A549 (cell line): ENCODE measurements at regions not wholly inside any gene's neighbourhood (a gene's known extent, or its start where the extent isn't known, plus 50 kb on each side); places are given as distances from the start of the nearest gene placed in this dataset.

Experiments
- CHD4 ChIP-seq: fragments of 200-600 bp; sonication (generic); IDR thresholded peaks from 2 replicates; pipeline ENCODE4 v1.6.1; 2016; ENCODE audit warnings: antibody characterized with exemption, mild to moderate bottlenecking, borderline replicate concordance
- CTCF ChIP-seq: fragments of >200 bp; sonication (Bioruptor Twin); formaldehyde crosslinking; IDR thresholded peaks from 3 replicates; pipeline ENCODE4 v1.5.1; 2016
- EHF ChIP-seq: fragments of 250-450 bp; sonication (Bioruptor Pico); IDR thresholded peaks from 2 replicates; pipeline ENCODE4 v1.5.0; 2020; ENCODE audit warnings: mild to moderate bottlenecking
- ESRRA ChIP-seq: fragments of 150-350 bp; IDR thresholded peaks from 2 replicates; pipeline ENCODE4 v1.6.1; 2014; ENCODE audit warnings: mild to moderate bottlenecking, low read length, borderline replicate concordance
- KDM1A ChIP-seq: fragments of 200-600 bp; sonication (generic); IDR thresholded peaks from 2 replicates; pipeline ENCODE4 v1.6.1; 2016; ENCODE audit warnings: low read depth, mild to moderate bottlenecking
- POLR2A ChIP-seq: IDR thresholded peaks from 2 replicates; pipeline ENCODE4 v1.6.1; 2012; ENCODE audit warnings: mild to moderate bottlenecking, low read length
- POLR2AphosphoS2 ChIP-seq: conservative IDR thresholded peaks from 2 replicates; pipeline ENCODE4 v1.6.1; 2012; ENCODE audit warnings: low read length, improper control_type of control experiment, inconsistent platforms
- RAD21 ChIP-seq, 2 experiments: fragments of >200 bp in 1 of 2; sonication (Bioruptor Twin) in 1 of 2; formaldehyde crosslinking in 1 of 2; IDR thresholded peaks in 1 of 2; conservative IDR thresholded peaks in 1 of 2; 2 replicates in 1 of 2; 3 replicates in 1 of 2; pipeline ENCODE4 v1.6.1; 2012 to 2018; ENCODE audit warnings: inconsistent platforms in 1 of 2
- RFX5 ChIP-seq: fragments of 450-650 bp; IDR thresholded peaks from 2 replicates; pipeline ENCODE4 v1.7.1; 2014; ENCODE audit warnings: antibody characterized with exemption, mild to moderate bottlenecking, moderate library complexity
- ZC3H11A ChIP-seq: fragments of 450-650 bp; IDR thresholded peaks from 2 replicates; pipeline ENCODE4 v1.6.1; 2014; ENCODE audit warnings: antibody characterized with exemption, mild to moderate bottlenecking
- TF ChIP-seq, protein P1 (sequence below): fragments of 250-450 bp; sonication (Bioruptor Pico); IDR thresholded peaks from 2 replicates; pipeline ENCODE4 v1.5.0; 2021; ENCODE audit warnings: mild to moderate bottlenecking, moderate library complexity, borderline replicate concordance
- TF ChIP-seq, protein P2 (sequence below): fragments of 200-600 bp; sonication (generic); IDR thresholded peaks from 2 replicates; pipeline ENCODE4 v1.6.1; 2016; ENCODE audit warnings: antibody characterized with exemption, mild to moderate bottlenecking, moderate library complexity

- TF ChIP-seq RAD21 (conservative IDR thresholded peaks at IDR 0.05 in 1 of 2, IDR thresholded peaks at IDR 0.05 in 1 of 2) (no peak), CTCF (no peak), POLR2AphosphoS2 (no peak), CHD4 (no peak), RFX5 (no peak), ZC3H11A (no peak), POLR2A (no peak), EHF (CRISPR knock-in tag) (no peak), ESRRA (no peak), KDM1A (no peak)
- TF ChIP-seq, protein P1, sequence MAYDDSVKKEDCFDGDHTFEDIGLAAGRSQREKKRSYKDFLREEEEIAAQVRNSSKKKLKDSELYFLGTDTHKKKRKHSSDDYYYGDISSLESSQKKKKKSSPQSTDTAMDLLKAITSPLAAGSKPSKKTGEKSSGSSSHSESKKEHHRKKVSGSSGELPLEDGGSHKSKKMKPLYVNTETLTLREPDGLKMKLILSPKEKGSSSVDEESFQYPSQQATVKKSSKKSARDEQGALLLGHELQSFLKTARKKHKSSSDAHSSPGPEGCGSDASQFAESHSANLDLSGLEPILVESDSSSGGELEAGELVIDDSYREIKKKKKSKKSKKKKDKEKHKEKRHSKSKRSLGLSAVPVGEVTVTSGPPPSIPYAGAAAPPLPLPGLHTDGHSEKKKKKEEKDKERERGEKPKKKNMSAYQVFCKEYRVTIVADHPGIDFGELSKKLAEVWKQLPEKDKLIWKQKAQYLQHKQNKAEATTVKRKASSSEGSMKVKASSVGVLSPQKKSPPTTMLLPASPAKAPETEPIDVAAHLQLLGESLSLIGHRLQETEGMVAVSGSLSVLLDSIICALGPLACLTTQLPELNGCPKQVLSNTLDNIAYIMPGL (CRISPR knock-in tag) = no peak
- TF ChIP-seq, protein P2, sequence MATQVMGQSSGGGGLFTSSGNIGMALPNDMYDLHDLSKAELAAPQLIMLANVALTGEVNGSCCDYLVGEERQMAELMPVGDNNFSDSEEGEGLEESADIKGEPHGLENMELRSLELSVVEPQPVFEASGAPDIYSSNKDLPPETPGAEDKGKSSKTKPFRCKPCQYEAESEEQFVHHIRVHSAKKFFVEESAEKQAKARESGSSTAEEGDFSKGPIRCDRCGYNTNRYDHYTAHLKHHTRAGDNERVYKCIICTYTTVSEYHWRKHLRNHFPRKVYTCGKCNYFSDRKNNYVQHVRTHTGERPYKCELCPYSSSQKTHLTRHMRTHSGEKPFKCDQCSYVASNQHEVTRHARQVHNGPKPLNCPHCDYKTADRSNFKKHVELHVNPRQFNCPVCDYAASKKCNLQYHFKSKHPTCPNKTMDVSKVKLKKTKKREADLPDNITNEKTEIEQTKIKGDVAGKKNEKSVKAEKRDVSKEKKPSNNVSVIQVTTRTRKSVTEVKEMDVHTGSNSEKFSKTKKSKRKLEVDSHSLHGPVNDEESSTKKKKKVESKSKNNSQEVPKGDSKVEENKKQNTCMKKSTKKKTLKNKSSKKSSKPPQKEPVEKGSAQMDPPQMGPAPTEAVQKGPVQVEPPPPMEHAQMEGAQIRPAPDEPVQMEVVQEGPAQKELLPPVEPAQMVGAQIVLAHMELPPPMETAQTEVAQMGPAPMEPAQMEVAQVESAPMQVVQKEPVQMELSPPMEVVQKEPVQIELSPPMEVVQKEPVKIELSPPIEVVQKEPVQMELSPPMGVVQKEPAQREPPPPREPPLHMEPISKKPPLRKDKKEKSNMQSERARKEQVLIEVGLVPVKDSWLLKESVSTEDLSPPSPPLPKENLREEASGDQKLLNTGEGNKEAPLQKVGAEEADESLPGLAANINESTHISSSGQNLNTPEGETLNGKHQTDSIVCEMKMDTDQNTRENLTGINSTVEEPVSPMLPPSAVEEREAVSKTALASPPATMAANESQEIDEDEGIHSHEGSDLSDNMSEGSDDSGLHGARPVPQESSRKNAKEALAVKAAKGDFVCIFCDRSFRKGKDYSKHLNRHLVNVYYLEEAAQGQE = no peak
Observed at GRCh38 chr5:18687429-18687828, 1053.2 kb downstream of the TAF11L14 start.
